Activated naive CD4-positive, alpha-beta T cell treated with anti-CD3 and anti-CD28 coated beads, Interleukin-2, amount 10 ng/mL, durations not matched to agents 7 days and 5 days (primary cell): ENCODE measurements at regions not wholly inside any gene's neighbourhood (a gene's known extent, or its start where the extent isn't known, plus 50 kb on each side); places are given as distances from the start of the nearest gene placed in this dataset.
"Not testable (repeated sequence)": the region's sequence is repeated elsewhere in the genome, so short reads cannot be mapped to it uniquely, and the experiment has no call there.

Experiments used
- CTCF ChIA-PET: fragments of 350-600 bp; sonication (Branson Sonifier 250); formaldehyde crosslinking; loops from one replicate; lab custom pipeline; 2021; ENCODE audit warnings: antibody characterized with exemption; lab: Charles Lee
- DNase-seq: peaks from one replicate; pipeline ENCODE4 v3.0.0-alpha.2; 2020
- H3K27ac Mint-ChIP-seq: one replicate; pipeline ENCODE4 v1.8.0; 2021; ENCODE audit warnings: mild to moderate bottlenecking, moderate library complexity, mixed read lengths
- H3K27me3 Mint-ChIP-seq: one replicate; pipeline ENCODE4 v1.8.0; 2021; ENCODE audit warnings: mild to moderate bottlenecking, mixed read lengths
- H3K36me3 Mint-ChIP-seq: one replicate; pipeline ENCODE4 v1.8.0; 2021; ENCODE audit warnings: mixed read lengths
- H3K4me1 Mint-ChIP-seq: one replicate; pipeline ENCODE4 v1.8.0; 2021; ENCODE audit warnings: mixed read lengths
- H3K4me3 Mint-ChIP-seq: one replicate; pipeline ENCODE4 v1.8.0; 2021; ENCODE audit warnings: mild to moderate bottlenecking, moderate library complexity, mixed read lengths
- H3K9me3 Mint-ChIP-seq: one replicate; pipeline ENCODE4 v1.8.0; 2021; ENCODE audit warnings: mixed read lengths

- Mint-ChIP-seq H3K36me3 (no peaks in the 10 kb centered on the region), H3K27ac (no peak overlapping the region), H3K4me3 (no peak overlapping the region), H3K9me3 (no peaks in the 10 kb centered on the region), H3K27me3 (peaks cover 4% of the 10 kb centered on the region), H3K4me1 (no peaks in the 10 kb centered on the region)
- CTCF ChIA-PET: no interaction called here
- DNase-seq: no peak
Observed at GRCh38 chr13:109989155-109989554, 202.8 kb upstream of the IRS2 start.

GRCh38 chr13:109986851-109987250, 200.5 kb upstream of the IRS2 start:
- H3K4me3 Mint-ChIP-seq: no peak overlapping the region
- CTCF ChIA-PET: no interaction called here
- no peak overlapping the region for H3K27ac Mint-ChIP-seq
- peaks cover 4% of the 10 kb centered on the region for H3K27me3 Mint-ChIP-seq
- H3K9me3 Mint-ChIP-seq: no peaks in the 10 kb centered on the region
- H3K36me3 Mint-ChIP-seq: no peaks in the 10 kb centered on the region
- no peaks in the 10 kb centered on the region for H3K4me1 Mint-ChIP-seq
- no peak for DNase-seq

GRCh38 chr13:109985871-109986450, 199.6 kb upstream of the IRS2 start:
- H3K9me3 Mint-ChIP-seq: no peaks in the 10 kb centered on the region
- H3K27me3 Mint-ChIP-seq: peaks cover 4% of the 10 kb centered on the region
- no peaks in the 10 kb centered on the region for H3K4me1 Mint-ChIP-seq
- H3K36me3 Mint-ChIP-seq: no peaks in the 10 kb centered on the region
- H3K27ac Mint-ChIP-seq: no peak overlapping the region
- H3K4me3 Mint-ChIP-seq: no peak overlapping the region
- DNase-seq: no peak
- CTCF ChIA-PET: no interaction called here

GRCh38 chr13:109983447-109983846, 197.1 kb upstream of the IRS2 start:
- no peaks in the 10 kb centered on the region for H3K36me3 Mint-ChIP-seq

GRCh38 chr13:109981000-109981399, 194.6 kb upstream of the IRS2 start:
- no peak overlapping the region for H3K27ac Mint-ChIP-seq
- peaks cover 5% of the 10 kb centered on the region for H3K27me3 Mint-ChIP-seq
- H3K36me3 Mint-ChIP-seq: no peaks in the 10 kb centered on the region
- no peak for DNase-seq
- H3K4me1 Mint-ChIP-seq: no peaks in the 10 kb centered on the region
- CTCF ChIA-PET: interaction anchor here (1.0 kb wide), 1 partner anchor 12 kb away, joined by 3 read pairs; no protein-coding TSS in a partner anchor
- H3K4me3 Mint-ChIP-seq: no peak overlapping the region
- no peaks in the 10 kb centered on the region for H3K9me3 Mint-ChIP-seq

More at GRCh38 chr13:109983447-109983846, 197.1 kb upstream of the IRS2 start:
- H3K4me1 Mint-ChIP-seq: no peaks in the 10 kb centered on the region
- no peak overlapping the region for H3K4me3 Mint-ChIP-seq
- CTCF ChIA-PET: no interaction called here
- no peak for DNase-seq
- no peaks in the 10 kb centered on the region for H3K9me3 Mint-ChIP-seq
- H3K27ac Mint-ChIP-seq: no peak overlapping the region
- H3K27me3 Mint-ChIP-seq: peaks cover 4% of the 10 kb centered on the region

GRCh38 chr13:109979676-109980075, 193.3 kb upstream of the IRS2 start:
- H3K4me1 Mint-ChIP-seq, CTCF ChIA-PET, H3K4me3 Mint-ChIP-seq, H3K27ac Mint-ChIP-seq, H3K27me3 Mint-ChIP-seq, DNase-seq, H3K9me3 Mint-ChIP-seq, H3K36me3 Mint-ChIP-seq: not testable (repeated sequence)

- CTCF ChIA-PET: no interaction called here
- DNase-seq: no peak
- H3K27ac Mint-ChIP-seq: no peak overlapping the region
- no peaks in the 10 kb centered on the region for H3K36me3 Mint-ChIP-seq
- H3K9me3 Mint-ChIP-seq: no peaks in the 10 kb centered on the region
- H3K4me1 Mint-ChIP-seq: no peaks in the 10 kb centered on the region
- H3K27me3 Mint-ChIP-seq: peaks cover 7% of the 10 kb centered on the region
- no peak overlapping the region for H3K4me3 Mint-ChIP-seq
Observed at GRCh38 chr13:109979228-109979627, 192.8 kb upstream of the IRS2 start.

- H3K27ac Mint-ChIP-seq: no peak overlapping the region
- H3K4me3 Mint-ChIP-seq: no peak overlapping the region
- no peaks in the 10 kb centered on the region for H3K36me3 Mint-ChIP-seq
- CTCF ChIA-PET: no interaction called here
- no peak for DNase-seq
- H3K9me3 Mint-ChIP-seq: no peaks in the 10 kb centered on the region
- peaks cover 7% of the 10 kb centered on the region for H3K27me3 Mint-ChIP-seq
- no peaks in the 10 kb centered on the region for H3K4me1 Mint-ChIP-seq
Observed at GRCh38 chr13:109977212-109977968, 191.0 kb upstream of the IRS2 start.

- DNase-seq: no peak
- Mint-ChIP-seq H3K36me3 (no peaks in the 10 kb centered on the region), H3K4me1 (no peaks in the 10 kb centered on the region), H3K27ac (no peak overlapping the region), H3K9me3 (no peaks in the 10 kb centered on the region), H3K27me3 (peaks cover 7% of the 10 kb centered on the region), H3K4me3 (no peak overlapping the region)
- CTCF ChIA-PET: no interaction called here
Observed at GRCh38 chr13:109976206-109976997, 190.0 kb upstream of the IRS2 start.

GRCh38 chr13:109974354-109974753, 188.0 kb upstream of the IRS2 start:
- H3K36me3 Mint-ChIP-seq: no peaks in the 10 kb centered on the region

GRCh38 chr13:109973279-109973678, 186.9 kb upstream of the IRS2 start:
- peaks cover 7% of the 10 kb centered on the region for H3K27me3 Mint-ChIP-seq
- H3K4me3 Mint-ChIP-seq: no peak overlapping the region

More at GRCh38 chr13:109974354-109974753, 188.0 kb upstream of the IRS2 start:
- Mint-ChIP-seq H3K4me1 (no peaks in the 10 kb centered on the region), H3K9me3 (peaks cover 4% of the 10 kb centered on the region), H3K27ac (no peak overlapping the region), H3K27me3 (peaks cover 7% of the 10 kb centered on the region), H3K4me3 (no peak overlapping the region)
- CTCF ChIA-PET: no interaction called here
- DNase-seq: no peak

GRCh38 chr13:109971456-109972090, 185.2 kb upstream of the IRS2 start:
- DNase-seq: no peak
- no peaks in the 10 kb centered on the region for H3K36me3 Mint-ChIP-seq
- peaks cover 7% of the 10 kb centered on the region for H3K9me3 Mint-ChIP-seq
- H3K27me3 Mint-ChIP-seq: peaks cover 7% of the 10 kb centered on the region
- H3K27ac Mint-ChIP-seq: no peak overlapping the region
- CTCF ChIA-PET: no interaction called here
- H3K4me1 Mint-ChIP-seq: no peaks in the 10 kb centered on the region
- no peak overlapping the region for H3K4me3 Mint-ChIP-seq

More at GRCh38 chr13:109973279-109973678, 186.9 kb upstream of the IRS2 start:
- Mint-ChIP-seq H3K4me1 (no peaks in the 10 kb centered on the region), H3K9me3 (peaks cover 7% of the 10 kb centered on the region), H3K27ac (no peak overlapping the region), H3K36me3 (no peaks in the 10 kb centered on the region)
- CTCF ChIA-PET: no interaction called here
- no peak for DNase-seq

GRCh38 chr13:109971006-109971405, 184.6 kb upstream of the IRS2 start:
- no peak for DNase-seq
- CTCF ChIA-PET: no interaction called here
- Mint-ChIP-seq H3K27ac (no peak overlapping the region), H3K4me3 (no peak overlapping the region), H3K27me3 (peaks cover 2% of the 10 kb centered on the region), H3K36me3 (no peaks in the 10 kb centered on the region), H3K4me1 (no peaks in the 10 kb centered on the region), H3K9me3 (peaks cover 7% of the 10 kb centered on the region)

GRCh38 chr13:109968876-109969577, 182.6 kb upstream of the IRS2 start:
- Mint-ChIP-seq H3K9me3 (peaks cover 7% of the 10 kb centered on the region), H3K36me3 (no peaks in the 10 kb centered on the region), H3K27me3 (peaks cover under 1% of the 10 kb centered on the region), H3K27ac (no peak overlapping the region), H3K4me1 (no peaks in the 10 kb centered on the region), H3K4me3 (no peak overlapping the region)
- CTCF ChIA-PET: no interaction called here
- DNase-seq: no peak
